ENCODE measurements at regions not wholly inside any gene's neighbourhood (a gene's known extent, or its start where the extent isn't known, plus 50 kb on each side); places are given as distances from the start of the nearest gene placed in this dataset.
"Not testable (repeated sequence)": the region's sequence is repeated elsewhere in the genome, so short reads cannot be mapped to it uniquely, and the experiment has no call there.

GRCh38 chr4:128428397-128428796, 140.8 kb upstream of the PGRMC2 start:
- WGBS, 2 donors: 98% methylated on average over 3 of the region's 3 CpGs

GRCh38 chr4:128427832-128428366, 140.3 kb upstream of the PGRMC2 start:
- H3K4me3 ChIP-seq (ENCODE audit: low read depth, poor library complexity, severe bottlenecking): no peak overlapping the region
- 51 to 64% methylated on average over 5 of the region's 5 CpGs for WGBS, 2 donors
- TF ChIP-seq CTCF (IDR thresholded peaks at IDR 0.05): no peak
- TF ChIP-seq POLR2A (IDR thresholded peaks at IDR 0.05): no peak
- intact Hi-C loops (cut with DNase I; ENCODE audit: low total_unique reads): no loop called here
- DNase-seq (ENCODE audit: low spot score in 2 of 2): no peak

More at GRCh38 chr4:128428397-128428796, 140.8 kb upstream of the PGRMC2 start:
- no peak for DNase-seq (ENCODE audit: low spot score in 2 of 2)
- no peak overlapping the region for H3K4me3 ChIP-seq (ENCODE audit: low read depth, poor library complexity, severe bottlenecking)
- TF ChIP-seq CTCF (IDR thresholded peaks at IDR 0.05) (no peak), POLR2A (IDR thresholded peaks at IDR 0.05) (no peak)
- intact Hi-C loops (cut with DNase I; ENCODE audit: low total_unique reads): no loop called here

GRCh38 chr4:128424527-128425497, 137.2 kb upstream of the PGRMC2 start:
- peak in 1 of 2 donors; percentile 42 for DNase-seq (ENCODE audit: low spot score in 2 of 2)
- intact Hi-C loops (cut with DNase I; ENCODE audit: low total_unique reads): no loop called here
- H3K4me3 ChIP-seq (ENCODE audit: low read depth, poor library complexity, severe bottlenecking): no peak overlapping the region
- WGBS, 2 donors: 54 to 58% methylated on average over 4 of the region's 4 CpGs
- TF ChIP-seq CTCF (IDR thresholded peaks at IDR 0.05) (no peak), POLR2A (IDR thresholded peaks at IDR 0.05) (no peak)

GRCh38 chr4:128422296-128422695, 134.7 kb upstream of the PGRMC2 start:
- intact Hi-C loops (cut with DNase I; ENCODE audit: low total_unique reads); H3K4me3 ChIP-seq (ENCODE audit: low read depth, poor library complexity, severe bottlenecking); DNase-seq (ENCODE audit: low spot score in 2 of 2): not testable (repeated sequence)
- 91 to 94% methylated on average over 5 of the region's 5 CpGs for WGBS, 2 donors

- H3K4me3 ChIP-seq (ENCODE audit: low read depth, poor library complexity, severe bottlenecking): no peak overlapping the region
- intact Hi-C loops (cut with DNase I; ENCODE audit: low total_unique reads): no loop called here
- TF ChIP-seq CTCF (IDR thresholded peaks at IDR 0.05) (no peak), POLR2A (IDR thresholded peaks at IDR 0.05) (no peak)
- no peak for DNase-seq (ENCODE audit: low spot score in 2 of 2)
- WGBS, 2 donors: 18 to 22% methylated on average over 3 of the region's 3 CpGs
These were observed 129.3 kb upstream of the PGRMC2 start for GRCh38 chr4:128416921-128417320.

- H3K4me3 ChIP-seq (ENCODE audit: low read depth, poor library complexity, severe bottlenecking): no peak overlapping the region
- intact Hi-C loops (cut with DNase I; ENCODE audit: low total_unique reads): no loop called here
- TF ChIP-seq POLR2A (IDR thresholded peaks at IDR 0.05): no peak
- TF ChIP-seq CTCF (IDR thresholded peaks at IDR 0.05): no peak
- 73 to 95% methylated on average over 5 of the region's 5 CpGs for WGBS, 2 donors
- DNase-seq (ENCODE audit: low spot score in 2 of 2): no peak
These were observed 122.4 kb upstream of the PGRMC2 start for GRCh38 chr4:128410037-128410436.

All from lower leg skin (tissue), 4 donors.